H9 (cell line): ENCODE measurements at regions not wholly inside any gene's neighbourhood (a gene's known extent, or its start where the extent isn't known, plus 50 kb on each side); places are given as distances from the start of the nearest gene placed in this dataset.

Experiments used
- DNase-seq: peaks from one replicate; pipeline ENCODE4 v3.0.0-alpha.2; 2017
- H2AFZ ChIP-seq: one replicate; pipeline ENCODE4 v1.6.1; 2013; ENCODE audit warnings: mild to moderate bottlenecking, low read length, control low read depth, moderate library complexity
- H2AK5ac ChIP-seq: 2 replicates; pipeline ENCODE4 v1.6.1; 2013; ENCODE audit warnings: low read length, control low read depth, mixed read lengths; ENCODE audit not compliant: insufficient read length
- H2BK120ac ChIP-seq: one replicate; pipeline ENCODE4 v1.6.1; 2013; ENCODE audit warnings: low read depth, mild to moderate bottlenecking, low read length, control low read depth, inconsistent platforms; ENCODE audit not compliant: poor library complexity, severe bottlenecking
- H2BK12ac ChIP-seq: 2 replicates; pipeline ENCODE4 v1.6.1; 2013; ENCODE audit warnings: low read length, control low read depth, mixed read lengths, low read depth; ENCODE audit not compliant: insufficient read length
- H2BK15ac ChIP-seq: 2 replicates; pipeline ENCODE4 v1.6.1; 2013; ENCODE audit warnings: low read depth, low read length, control low read depth
- H2BK20ac ChIP-seq: one replicate; pipeline ENCODE4 v1.6.1; 2013; ENCODE audit warnings: low read depth, mild to moderate bottlenecking, low read length, control low read depth, inconsistent platforms; ENCODE audit not compliant: poor library complexity, severe bottlenecking
- H2BK5ac ChIP-seq: 2 replicates; pipeline ENCODE4 v1.6.1; 2013; ENCODE audit warnings: low read length, control low read depth, mixed read lengths; ENCODE audit not compliant: insufficient read length
- H3K14ac ChIP-seq: 2 replicates; pipeline ENCODE4 v1.6.1; 2013; ENCODE audit warnings: low read length, control low read depth; ENCODE audit not compliant: insufficient read depth
- H3K18ac ChIP-seq: 2 replicates; pipeline ENCODE4 v1.6.1; 2013; ENCODE audit warnings: low read depth, mild to moderate bottlenecking, mixed read lengths, low read length, control low read depth; ENCODE audit not compliant: insufficient read length
- H3K23ac ChIP-seq: 2 replicates; pipeline ENCODE4 v1.6.1; 2013; ENCODE audit warnings: low read length, control low read depth, mixed read lengths, low read depth; ENCODE audit not compliant: insufficient read length
- H3K23me2 ChIP-seq: 2 replicates; pipeline ENCODE4 v1.6.1; 2013; ENCODE audit warnings: low read depth, mild to moderate bottlenecking, mixed read lengths, low read length, control low read depth; ENCODE audit not compliant: insufficient read length, poor library complexity, severe bottlenecking
- H3K27ac ChIP-seq: 2 replicates; pipeline ENCODE4 v1.5.1; 2013; ENCODE audit warnings: low read length, control low read depth, mixed read lengths, low read depth; ENCODE audit not compliant: insufficient read length
- H3K27me3 ChIP-seq: 2 replicates; pipeline ENCODE4 v1.6.1; 2013; ENCODE audit warnings: low read length, control low read depth, inconsistent platforms; ENCODE audit not compliant: insufficient read depth
- H3K4ac ChIP-seq: 2 replicates; pipeline ENCODE4 v1.6.1; 2013; ENCODE audit warnings: low read depth, mild to moderate bottlenecking, control low read depth, inconsistent platforms, low read length, moderate library complexity
- H3K4me1 ChIP-seq: 2 replicates; pipeline ENCODE4 v1.6.1; 2013; ENCODE audit warnings: low read length, control low read depth, inconsistent platforms; ENCODE audit not compliant: insufficient read depth
- H3K4me2 ChIP-seq: 2 replicates; pipeline ENCODE4 v1.6.1; 2013; ENCODE audit warnings: low read length, control low read depth, mixed read lengths; ENCODE audit not compliant: insufficient read length, insufficient read depth
- H3K56ac ChIP-seq: 2 replicates; pipeline ENCODE4 v1.6.1; 2013; ENCODE audit warnings: low read depth, mild to moderate bottlenecking, mixed read lengths, low read length, control low read depth; ENCODE audit not compliant: insufficient read length
- H3K79me1 ChIP-seq: 2 replicates; pipeline ENCODE4 v1.6.1; 2013; ENCODE audit warnings: low read depth, mild to moderate bottlenecking, moderate library complexity, low read length, control low read depth, inconsistent platforms; ENCODE audit not compliant: insufficient read depth, poor library complexity, severe bottlenecking
- H3K79me2 ChIP-seq: 2 replicates; pipeline ENCODE4 v1.6.1; 2013; ENCODE audit warnings: low read length, control low read depth, inconsistent platforms; ENCODE audit not compliant: insufficient read depth
- H3K9ac ChIP-seq: 2 replicates; pipeline ENCODE4 v1.6.1; 2013; ENCODE audit warnings: low read length, control low read depth, mixed read lengths; ENCODE audit not compliant: insufficient read length; ENCODE audit errors: extremely low read depth
- H3K9me3 ChIP-seq: one replicate; pipeline ENCODE4 v1.6.1; 2013; ENCODE audit warnings: low read depth, low read length, inconsistent platforms; ENCODE audit not compliant: control insufficient read depth
- H3T11ph ChIP-seq: one replicate; pipeline ENCODE4 v1.6.1; 2013; ENCODE audit warnings: mild to moderate bottlenecking, low read length, control low read depth, inconsistent platforms
- H4K20me1 ChIP-seq: one replicate; pipeline ENCODE4 v1.6.1; 2013; ENCODE audit not compliant: control insufficient read depth, insufficient read length, insufficient read depth
- H4K5ac ChIP-seq: 2 replicates; pipeline ENCODE4 v1.6.1; 2013; ENCODE audit warnings: low read depth, mild to moderate bottlenecking, mixed read lengths, low read length, control low read depth; ENCODE audit not compliant: insufficient read length
- H4K8ac ChIP-seq: replicated peaks from 2 replicates; pipeline ENCODE4 v1.6.1; 2013; ENCODE audit warnings: low read length, control low read depth, mixed read lengths, low read depth; ENCODE audit not compliant: insufficient read length
- H4K91ac ChIP-seq: 2 replicates; pipeline ENCODE4 v1.6.1; 2013; ENCODE audit warnings: low read depth, mild to moderate bottlenecking, moderate library complexity, mixed read lengths, low read length, control low read depth; ENCODE audit not compliant: insufficient read length
- H3K27ac Mint-ChIP-seq, 3 experiments: 2 replicates in 2 of 3; 3 replicates in 1 of 3; pipeline ENCODE4 v1.8.0; 2020 to 2021; ENCODE audit warnings: mixed read lengths in 3 of 3, mild to moderate bottlenecking in 1 of 3, moderate library complexity in 1 of 3
- H3K27me3 Mint-ChIP-seq: 2 replicates; pipeline ENCODE4 v1.8.0; 2021; ENCODE audit warnings: low read depth, mild to moderate bottlenecking, moderate library complexity, mixed read lengths
- H3K36me3 Mint-ChIP-seq, 3 experiments: 2 replicates in 2 of 3; 3 replicates in 1 of 3; pipeline ENCODE4 v1.8.0; 2020 to 2021; ENCODE audit warnings: low read depth in 3 of 3, mixed read lengths in 3 of 3; ENCODE audit not compliant: insufficient read depth in 1 of 3
- H3K4me1 Mint-ChIP-seq, 2 experiments: 2 replicates each; pipeline ENCODE4 v1.8.0; 2020; ENCODE audit warnings: mixed read lengths in 2 of 2
- H3K4me3 Mint-ChIP-seq, 2 experiments: 2 replicates in 1 of 2; 3 replicates in 1 of 2; pipeline ENCODE4 v1.8.0; 2020 to 2021; ENCODE audit warnings: mild to moderate bottlenecking in 2 of 2, mixed read lengths in 2 of 2, moderate library complexity in 1 of 2
- H3K9me3 Mint-ChIP-seq, 2 experiments: 2 replicates in 1 of 2; 3 replicates in 1 of 2; pipeline ENCODE4 v1.8.0; 2020; ENCODE audit warnings: mild to moderate bottlenecking in 2 of 2, mixed read lengths in 2 of 2, moderate library complexity in 1 of 2
- WGBS: extraction: QIAGEN DNeasy Blood & Tissue Kit; methylation state at CpG from one replicate; pipeline ENCODE4 v1.1.7; 2013; ENCODE audit warnings: missing lambda C conversion rate, low lambda C conversion rate, mixed read lengths; ENCODE audit not compliant: insufficient read length; ENCODE audit errors: extremely low coverage; 5-methylcytosine and 5-hydroxymethylcytosine counted together
- TF ChIP-seq, protein P1 (sequence below): fragments of 200-600 bp; sonication (generic); conservative IDR thresholded peaks from 3 replicates; pipeline ENCODE4 v1.8.0; 2021; ENCODE audit warnings: antibody characterized with exemption, mild to moderate bottlenecking

- no peak overlapping the region for H4K91ac ChIP-seq
- no CpG with 5 or more reads among the region's 2 CpGs for WGBS
- H3K27me3 ChIP-seq: no peaks in the 10 kb centered on the region
- no peak overlapping the region for H3T11ph ChIP-seq
- H3K9me3 ChIP-seq: no peaks in the 10 kb centered on the region
- H3K56ac ChIP-seq: no peak overlapping the region
- H3K4me1 Mint-ChIP-seq: no peaks in the 10 kb centered on the region
- H2BK5ac ChIP-seq: no peak overlapping the region
- no peaks in the 10 kb centered on the region for H3K23me2 ChIP-seq
- no peak overlapping the region for H2BK12ac ChIP-seq
- no peak overlapping the region for H3K4me3 Mint-ChIP-seq
- H3K79me1 ChIP-seq: no peaks in the 10 kb centered on the region
- no peak overlapping the region for H3K14ac ChIP-seq
- no peak overlapping the region for H3K18ac ChIP-seq
- no peak overlapping the region for H3K27ac ChIP-seq
- no peak overlapping the region for H3K27ac Mint-ChIP-seq
- H3K79me2 ChIP-seq: no peaks in the 10 kb centered on the region
- no peak overlapping the region for H3K9ac ChIP-seq
- H2AFZ ChIP-seq: no peak overlapping the region
- peaks cover 0 to 2% of the 10 kb centered on the region in 2 experiments; a peak in 1 of 5 replicates for H3K9me3 Mint-ChIP-seq
- no peak overlapping the region for H4K8ac ChIP-seq
- no peak overlapping the region for H2BK120ac ChIP-seq
- no peak for DNase-seq
- H3K23ac ChIP-seq: no peak overlapping the region
- no peaks in the 10 kb centered on the region for H4K20me1 ChIP-seq
- no peak overlapping the region for H3K4ac ChIP-seq
- no peak overlapping the region for H2AK5ac ChIP-seq
- no peak overlapping the region for H4K5ac ChIP-seq
- H2BK20ac ChIP-seq: no peak overlapping the region
- no peaks in the 10 kb centered on the region for H3K27me3 Mint-ChIP-seq
- no peak overlapping the region for H2BK15ac ChIP-seq
- H3K4me2 ChIP-seq: no peak overlapping the region
- TF ChIP-seq, protein P1, sequence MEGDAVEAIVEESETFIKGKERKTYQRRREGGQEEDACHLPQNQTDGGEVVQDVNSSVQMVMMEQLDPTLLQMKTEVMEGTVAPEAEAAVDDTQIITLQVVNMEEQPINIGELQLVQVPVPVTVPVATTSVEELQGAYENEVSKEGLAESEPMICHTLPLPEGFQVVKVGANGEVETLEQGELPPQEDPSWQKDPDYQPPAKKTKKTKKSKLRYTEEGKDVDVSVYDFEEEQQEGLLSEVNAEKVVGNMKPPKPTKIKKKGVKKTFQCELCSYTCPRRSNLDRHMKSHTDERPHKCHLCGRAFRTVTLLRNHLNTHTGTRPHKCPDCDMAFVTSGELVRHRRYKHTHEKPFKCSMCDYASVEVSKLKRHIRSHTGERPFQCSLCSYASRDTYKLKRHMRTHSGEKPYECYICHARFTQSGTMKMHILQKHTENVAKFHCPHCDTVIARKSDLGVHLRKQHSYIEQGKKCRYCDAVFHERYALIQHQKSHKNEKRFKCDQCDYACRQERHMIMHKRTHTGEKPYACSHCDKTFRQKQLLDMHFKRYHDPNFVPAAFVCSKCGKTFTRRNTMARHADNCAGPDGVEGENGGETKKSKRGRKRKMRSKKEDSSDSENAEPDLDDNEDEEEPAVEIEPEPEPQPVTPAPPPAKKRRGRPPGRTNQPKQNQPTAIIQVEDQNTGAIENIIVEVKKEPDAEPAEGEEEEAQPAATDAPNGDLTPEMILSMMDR: no peak
- no peaks in the 10 kb centered on the region for H3K36me3 Mint-ChIP-seq
- H3K4me1 ChIP-seq: no peaks in the 10 kb centered on the region
These were observed 417.8 kb downstream of the RPL10L start for GRCh38 chr14:46233786-46234185.
